GM04503 (cell line): ENCODE measurements at regions not wholly inside any gene's neighbourhood (a gene's known extent, or its start where the extent isn't known, plus 50 kb on each side); places are given as distances from the start of the nearest gene placed in this dataset.
"Not testable (repeated sequence)": the region's sequence is repeated elsewhere in the genome, so short reads cannot be mapped to it uniquely, and the experiment has no call there.

ENCODE experiments used
- DNase-seq: peaks from one replicate; pipeline ENCODE4 v3.0.0-alpha.2; 2012; ENCODE audit warnings: low read depth

GRCh38 chr7:114180556-114181266 is 233.9 kb upstream of the FOXP2 start:
- no peak for DNase-seq

GRCh38 chr7:114175125-114175524 is 239.5 kb upstream of the FOXP2 start:
- DNase-seq: no peak

- DNase-seq: no peak
Measured at GRCh38 chr7:114173170-114173890, 241.3 kb upstream of the FOXP2 start.

GRCh38 chr7:114169389-114169788 is 245.2 kb upstream of the FOXP2 start:
- not testable (repeated sequence) for DNase-seq

GRCh38 chr7:114160925-114161324 is 242.1 kb upstream of the PPP1R3A start:
- DNase-seq: no peak

GRCh38 chr7:114158854-114159253 is 240.0 kb upstream of the PPP1R3A start:
- no peak for DNase-seq

GRCh38 chr7:114158275-114158674 is 239.5 kb upstream of the PPP1R3A start:
- DNase-seq: no peak

GRCh38 chr7:114156178-114156577 is 237.4 kb upstream of the PPP1R3A start:
- no peak for DNase-seq

GRCh38 chr7:114155116-114156110 is 236.6 kb upstream of the PPP1R3A start:
- DNase-seq: no peak

- no peak for DNase-seq
Measured at GRCh38 chr7:114153700-114154099, 234.9 kb upstream of the PPP1R3A start.

- no peak for DNase-seq
Measured at GRCh38 chr7:114152314-114152938, 233.6 kb upstream of the PPP1R3A start.

- no peak for DNase-seq
Measured at GRCh38 chr7:114151777-114152176, 233.0 kb upstream of the PPP1R3A start.

GRCh38 chr7:114150689-114151088 is 231.9 kb upstream of the PPP1R3A start:
- DNase-seq: no peak

GRCh38 chr7:114148779-114149178 is 230.0 kb upstream of the PPP1R3A start:
- DNase-seq: no peak

- no peak for DNase-seq
Measured at GRCh38 chr7:114141415-114141814, 222.6 kb upstream of the PPP1R3A start.

- DNase-seq: no peak
Measured at GRCh38 chr7:114140561-114140960, 221.8 kb upstream of the PPP1R3A start.

GRCh38 chr7:114139690-114140089 is 220.9 kb upstream of the PPP1R3A start:
- DNase-seq: not testable (repeated sequence)

- DNase-seq: no peak
Measured at GRCh38 chr7:114138587-114138986, 219.8 kb upstream of the PPP1R3A start.

- DNase-seq: no peak
Measured at GRCh38 chr7:114133717-114134116, 214.9 kb upstream of the PPP1R3A start.

GRCh38 chr7:114130866-114131265 is 212.1 kb upstream of the PPP1R3A start:
- no peak for DNase-seq

GRCh38 chr7:114128880-114129279 is 210.1 kb upstream of the PPP1R3A start:
- no peak for DNase-seq

GRCh38 chr7:114126095-114126494 is 207.3 kb upstream of the PPP1R3A start:
- DNase-seq: no peak
